Central memory CD4-positive, alpha-beta T cell (primary cell): ENCODE measurements at regions not wholly inside any gene's neighbourhood (a gene's known extent, or its start where the extent isn't known, plus 50 kb on each side); places are given as distances from the start of the nearest gene placed in this dataset.

Experiments used
- DNase-seq: peaks from one replicate; pipeline ENCODE4 v3.0.0; 2022

DNA sequence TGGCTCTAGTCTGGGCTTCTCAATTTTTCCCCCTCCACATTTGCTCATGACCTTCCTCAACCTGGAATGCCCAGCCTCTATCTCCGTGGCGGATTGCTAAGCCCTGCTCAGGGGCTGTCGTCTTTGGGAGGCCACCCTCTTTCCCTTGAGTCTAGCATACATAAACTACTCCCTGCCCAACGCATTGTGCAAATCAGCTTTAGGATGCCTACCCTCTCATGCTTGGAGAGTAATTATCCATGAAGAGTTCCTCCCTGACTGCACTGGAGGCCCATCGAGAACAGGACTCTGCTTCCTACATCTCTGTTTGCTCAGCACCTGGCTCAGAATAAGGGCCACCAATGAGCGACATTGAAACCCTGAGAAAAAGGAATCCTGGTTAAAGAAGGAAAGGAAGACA, 53.7 kb upstream of the NPAS2 start:
- DNase-seq: no peak

DNA sequence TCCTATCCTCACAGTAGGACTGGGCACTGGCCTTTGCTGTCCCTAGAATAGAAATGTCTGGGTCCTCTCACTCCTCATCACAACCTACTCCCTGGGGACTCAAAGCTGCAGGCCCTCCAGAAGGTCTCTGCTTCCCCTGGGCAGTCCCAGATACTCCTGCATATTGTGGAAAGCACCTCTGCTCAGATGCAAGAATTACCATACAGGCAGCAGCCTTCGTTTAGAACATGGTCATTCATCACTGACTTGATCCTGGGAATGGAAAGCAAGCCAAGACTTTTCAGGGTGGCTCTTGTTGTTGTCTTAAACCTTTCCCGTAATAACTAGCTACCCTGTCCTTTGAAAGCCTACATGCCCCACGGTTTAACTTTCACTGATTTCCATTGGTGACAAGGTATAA, 53.1 kb upstream of the NPAS2 start:
- DNase-seq: no peak

DNA sequence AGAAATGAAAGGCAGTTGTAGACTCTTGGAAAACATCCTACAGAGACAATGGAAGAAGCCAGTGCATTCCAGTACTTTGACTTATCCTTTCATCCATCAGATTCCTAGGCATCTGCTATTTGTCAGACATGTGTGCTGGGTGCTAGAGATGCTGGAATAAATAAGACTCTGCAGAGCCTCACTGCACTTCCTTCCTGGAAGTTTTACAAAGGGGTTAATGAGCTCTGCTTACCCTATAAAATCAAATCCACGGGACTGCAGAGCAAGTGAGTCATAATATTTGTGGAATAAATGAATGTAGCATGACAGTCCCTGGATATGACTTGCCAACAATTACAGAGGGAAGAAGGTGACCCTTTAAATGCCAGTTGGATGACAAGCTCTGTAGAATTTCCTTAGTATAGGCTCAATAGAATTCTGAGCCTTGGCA, 52.7 kb upstream of the NPAS2 start:
- no peak for DNase-seq

DNA sequence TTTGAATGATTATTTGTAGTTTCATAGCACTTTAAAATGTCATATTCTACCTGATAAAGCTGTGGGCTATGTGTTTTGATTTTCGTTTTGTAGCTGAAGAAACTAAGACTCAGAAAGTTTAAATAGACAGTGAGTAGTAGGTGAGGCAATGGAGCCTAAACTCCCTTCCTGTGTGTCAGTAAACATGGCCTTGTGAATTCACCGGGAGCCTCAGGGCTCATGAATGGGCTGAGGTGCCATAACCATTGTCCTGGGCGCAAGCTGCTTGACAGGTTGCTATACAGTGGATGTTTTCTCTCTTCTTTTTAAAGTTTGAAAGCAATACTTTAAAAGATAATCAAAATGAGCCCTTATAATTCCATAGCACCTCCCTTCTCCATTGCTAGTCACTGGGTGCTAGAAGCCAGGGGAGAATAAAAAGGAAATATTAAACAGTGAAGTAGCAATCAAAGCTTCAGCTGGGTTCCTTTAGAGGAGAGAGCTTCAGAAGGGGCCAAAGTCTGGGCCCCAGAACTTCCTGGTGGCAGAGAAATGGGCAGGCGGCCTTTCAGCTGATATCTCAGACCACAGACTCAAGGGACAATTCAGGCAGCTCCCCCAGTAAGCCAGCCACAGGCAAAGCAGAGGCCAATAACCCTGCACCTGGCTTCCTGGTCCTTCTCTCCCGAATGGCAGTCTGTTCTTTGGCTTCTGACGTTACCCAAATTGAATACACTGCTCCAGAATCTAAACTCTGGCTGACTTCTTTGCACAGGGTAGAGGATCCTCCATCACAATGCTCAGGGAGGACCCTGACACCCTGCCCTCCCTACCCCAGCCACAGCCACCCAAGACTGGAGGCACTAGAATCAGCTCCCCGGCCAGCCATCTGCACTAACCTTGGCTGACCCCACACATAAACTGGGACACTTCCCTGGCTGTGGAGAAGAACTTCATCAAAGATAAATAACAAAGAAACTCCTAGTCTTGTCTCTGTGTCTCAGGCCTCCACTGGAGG, 51.8 kb upstream of the NPAS2 start:
- no peak for DNase-seq
